Thoracic aorta (tissue), 2 donors: ENCODE measurements at regions not wholly inside any gene's neighbourhood (a gene's known extent, or its start where the extent isn't known, plus 50 kb on each side); places are given as distances from the start of the nearest gene placed in this dataset.

ENCODE experiments used
- ATAC-seq: fragments of 150-250 bp; one replicate; pipeline ENCODE4 v1.8.0; 2017; ENCODE audit warnings: low read depth; ENCODE audit not compliant: insufficient number of reproducible peaks, low FRiP score
- DNase-seq: peaks from one replicate; pipeline ENCODE4 v3.0.0-alpha.2; 2020; ENCODE audit warnings: low spot score
- H3K27ac ChIP-seq, 2 donors: fragments of 200-600 bp; sonication (generic); 1 replicate in 1 of 2; 2 replicates in 1 of 2; pipeline ENCODE4 v1.5.1; 2016; ENCODE audit warnings: mild to moderate bottlenecking in 2 of 2, moderate library complexity in 2 of 2
- H3K27me3 ChIP-seq: fragments of 200-600 bp; sonication (generic); replicated peaks from 2 replicates; pipeline ENCODE4 v1.6.0; 2016; ENCODE audit warnings: mild to moderate bottlenecking; ENCODE audit not compliant: insufficient read depth
- H3K36me3 ChIP-seq: fragments of 200-600 bp; sonication (generic); one replicate; pipeline ENCODE4 v1.5.1; 2016
- H3K4me1 ChIP-seq, 2 donors: fragments of 200-600 bp; sonication (generic); 1 replicate in 1 of 2; 2 replicates in 1 of 2; pipeline versions ENCODE4 v1.5.1 to v1.6.0; 2016; ENCODE audit warnings: low read depth in 2 of 2, mild to moderate bottlenecking in 1 of 2; ENCODE audit not compliant: control insufficient read depth in 1 of 2
- H3K4me3 ChIP-seq: fragments of 200-600 bp; sonication (generic); 2 replicates; pipeline ENCODE4 v1.5.1; 2016; ENCODE audit warnings: mild to moderate bottlenecking
- H3K9me3 ChIP-seq: fragments of 200-600 bp; sonication (generic); 2 replicates; pipeline ENCODE4 v1.5.1; 2016
- TF ChIP-seq, protein P1 (sequence below): fragments of 200-600 bp; sonication (generic); IDR thresholded peaks from one replicate; pipeline ENCODE4 v1.5.1; 2019; ENCODE audit warnings: antibody characterized with exemption

DNA sequence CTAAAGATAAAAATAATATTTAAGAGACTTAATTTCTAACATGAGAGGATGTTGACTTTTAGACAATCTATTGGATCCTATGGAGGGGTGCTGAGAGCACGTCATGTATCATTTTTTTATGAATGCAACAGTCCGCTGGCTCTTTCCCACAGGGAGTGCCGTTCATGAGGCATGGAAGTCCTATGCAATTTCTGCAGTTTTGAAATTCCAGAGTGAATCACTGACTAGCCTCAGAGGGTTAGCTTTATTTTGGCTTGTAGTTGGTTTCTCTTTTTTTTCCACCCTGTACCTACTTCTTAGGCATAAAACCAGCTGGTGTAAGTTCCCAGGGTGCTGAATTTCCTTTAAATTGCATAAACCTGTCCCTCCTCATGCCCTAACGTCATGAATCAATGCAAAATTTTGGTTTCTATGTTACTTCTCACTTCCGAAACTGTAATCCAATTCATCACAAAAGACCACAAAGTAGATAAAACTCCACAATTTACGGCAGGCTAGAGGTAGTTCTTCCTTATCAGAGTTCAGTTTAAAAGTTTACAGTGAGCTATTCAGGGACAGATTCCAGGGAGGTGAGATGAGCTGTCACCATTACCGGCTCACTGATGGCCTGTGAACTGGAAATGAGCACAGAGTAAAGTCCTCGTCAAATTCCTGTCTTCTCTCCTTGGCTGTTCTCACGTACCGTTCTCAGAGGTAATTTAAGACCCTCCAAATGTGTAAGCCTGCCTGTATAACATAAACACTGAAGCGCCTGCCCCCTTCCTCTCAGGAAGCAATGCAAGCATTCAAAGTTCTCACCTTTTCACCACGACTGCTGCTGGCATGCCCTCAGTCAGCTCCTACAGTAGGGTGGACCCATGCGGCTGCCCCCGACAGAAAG lies 216.6 kb upstream of the SLC10A2 start:
- H3K36me3 ChIP-seq: no peaks in the 10 kb centered on the region
- H3K27ac ChIP-seq: no peak overlapping the region
- no peaks in the 10 kb centered on the region for H3K27me3 ChIP-seq
- no peak overlapping the region for H3K4me3 ChIP-seq
- TF ChIP-seq, protein P1, sequence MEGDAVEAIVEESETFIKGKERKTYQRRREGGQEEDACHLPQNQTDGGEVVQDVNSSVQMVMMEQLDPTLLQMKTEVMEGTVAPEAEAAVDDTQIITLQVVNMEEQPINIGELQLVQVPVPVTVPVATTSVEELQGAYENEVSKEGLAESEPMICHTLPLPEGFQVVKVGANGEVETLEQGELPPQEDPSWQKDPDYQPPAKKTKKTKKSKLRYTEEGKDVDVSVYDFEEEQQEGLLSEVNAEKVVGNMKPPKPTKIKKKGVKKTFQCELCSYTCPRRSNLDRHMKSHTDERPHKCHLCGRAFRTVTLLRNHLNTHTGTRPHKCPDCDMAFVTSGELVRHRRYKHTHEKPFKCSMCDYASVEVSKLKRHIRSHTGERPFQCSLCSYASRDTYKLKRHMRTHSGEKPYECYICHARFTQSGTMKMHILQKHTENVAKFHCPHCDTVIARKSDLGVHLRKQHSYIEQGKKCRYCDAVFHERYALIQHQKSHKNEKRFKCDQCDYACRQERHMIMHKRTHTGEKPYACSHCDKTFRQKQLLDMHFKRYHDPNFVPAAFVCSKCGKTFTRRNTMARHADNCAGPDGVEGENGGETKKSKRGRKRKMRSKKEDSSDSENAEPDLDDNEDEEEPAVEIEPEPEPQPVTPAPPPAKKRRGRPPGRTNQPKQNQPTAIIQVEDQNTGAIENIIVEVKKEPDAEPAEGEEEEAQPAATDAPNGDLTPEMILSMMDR: no peak
- no peaks in the 10 kb centered on the region for H3K4me1 ChIP-seq
- ATAC-seq: no peak
- DNase-seq: no peak
- H3K9me3 ChIP-seq: no peaks in the 10 kb centered on the region

DNA sequence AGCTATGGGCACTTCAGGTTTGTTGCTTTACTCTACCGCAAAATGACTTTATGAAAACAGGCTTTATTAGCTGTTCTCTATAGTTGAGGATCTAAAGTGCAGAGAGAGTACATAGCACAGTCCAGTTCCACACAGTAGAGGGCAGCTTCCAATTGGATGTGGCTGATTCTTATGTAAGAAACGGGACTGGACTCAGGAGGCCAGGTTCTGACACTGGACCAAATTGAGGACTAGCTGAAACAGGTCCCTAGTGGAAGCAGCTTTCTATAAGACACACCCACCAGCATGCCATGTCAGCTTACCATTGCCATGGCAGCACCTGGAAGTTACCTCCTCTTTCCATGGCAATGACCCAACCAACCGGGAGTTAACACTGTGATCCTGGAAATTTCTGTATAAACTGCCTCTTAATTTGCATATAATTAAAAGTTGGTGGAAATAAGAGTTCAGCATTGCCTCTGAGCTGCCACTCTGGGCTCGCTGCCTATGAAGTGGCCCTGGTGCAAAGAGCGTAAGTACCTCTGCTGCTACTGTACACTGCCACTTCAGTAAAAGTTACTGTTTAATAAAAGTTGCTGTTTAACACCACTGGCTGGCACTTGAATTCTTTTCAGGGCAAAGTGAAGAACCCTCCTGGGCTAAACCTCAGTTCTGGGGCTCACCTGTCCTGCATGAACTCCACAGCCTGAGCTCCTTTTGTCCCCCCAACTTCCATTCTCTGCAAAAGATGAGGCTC lies 211.9 kb upstream of the SLC10A2 start:
- ATAC-seq (no peak), DNase-seq (no peak)
- H3K36me3 ChIP-seq: no peaks in the 10 kb centered on the region
- H3K4me1 ChIP-seq: no peaks in the 10 kb centered on the region
- no peak overlapping the region for H3K4me3 ChIP-seq
- TF ChIP-seq, protein P1: no peak
- no peaks in the 10 kb centered on the region for H3K9me3 ChIP-seq
- no peaks in the 10 kb centered on the region for H3K27me3 ChIP-seq
- no peak overlapping the region for H3K27ac ChIP-seq

DNA sequence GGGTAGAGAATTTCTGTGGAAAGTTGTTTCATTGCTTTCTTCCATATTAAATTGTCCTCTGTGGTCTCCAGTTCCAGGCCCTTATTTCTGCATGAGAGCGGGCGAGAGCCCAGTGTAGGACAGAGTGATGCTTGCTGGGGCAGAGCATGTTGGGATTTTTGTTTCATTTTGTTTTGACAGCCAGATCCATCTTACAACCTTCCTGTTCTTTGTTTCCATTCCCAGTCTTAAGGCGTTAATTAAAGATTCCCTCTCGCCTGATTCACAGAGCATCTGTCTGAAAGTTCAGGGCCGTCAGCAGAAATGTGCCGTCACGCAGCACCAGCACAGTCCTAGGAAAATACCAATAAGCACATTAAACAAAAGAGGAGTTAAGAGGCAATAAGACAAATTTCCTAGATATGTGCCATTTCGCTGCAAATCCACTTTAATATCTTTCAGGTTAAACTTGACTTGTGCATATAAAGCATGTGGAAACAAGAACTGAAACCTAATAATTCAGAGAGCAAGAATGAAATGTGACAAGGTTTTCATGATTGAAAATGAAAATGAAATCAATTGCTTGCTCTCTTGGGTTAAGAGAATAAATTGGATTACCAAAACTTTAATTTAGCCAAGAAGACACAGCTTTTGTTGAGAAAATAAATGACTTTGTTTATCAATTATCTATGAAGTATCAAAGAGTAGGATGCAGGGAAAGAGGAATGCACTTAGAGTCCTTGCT lies 210.7 kb upstream of the SLC10A2 start:
- H3K36me3 ChIP-seq: no peaks in the 10 kb centered on the region
- no peak for DNase-seq
- TF ChIP-seq, protein P1: no peak
- ATAC-seq: no peak
- no peaks in the 10 kb centered on the region for H3K9me3 ChIP-seq
- H3K27ac ChIP-seq: no peak overlapping the region
- no peaks in the 10 kb centered on the region for H3K4me1 ChIP-seq
- H3K4me3 ChIP-seq: no peak overlapping the region
- no peaks in the 10 kb centered on the region for H3K27me3 ChIP-seq

DNA sequence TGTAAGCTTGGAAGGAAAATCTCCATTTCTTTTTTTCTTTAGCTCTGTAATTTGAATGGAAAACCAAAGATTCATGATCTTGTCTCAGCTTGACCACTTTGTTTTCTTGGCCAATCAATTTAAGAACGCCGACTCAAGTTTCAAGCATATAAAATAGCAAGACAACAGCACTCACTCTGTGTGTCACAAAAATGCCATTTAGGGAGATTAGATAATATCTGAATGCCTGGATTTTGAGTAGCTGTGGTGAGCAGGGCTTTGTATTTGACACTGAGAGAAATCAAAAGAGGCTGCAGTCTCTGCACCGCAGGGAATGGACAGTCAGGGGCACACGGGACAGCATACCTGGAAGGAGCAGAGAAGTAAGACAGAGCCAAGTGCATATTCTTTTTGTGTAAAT lies 209.5 kb upstream of the SLC10A2 start:
- H3K4me1 ChIP-seq: no peaks in the 10 kb centered on the region
- TF ChIP-seq, protein P1: no peak
- DNase-seq: no peak
- ATAC-seq: no peak
- H3K27ac ChIP-seq: no peak overlapping the region
- H3K27me3 ChIP-seq: no peaks in the 10 kb centered on the region
- no peaks in the 10 kb centered on the region for H3K36me3 ChIP-seq
- H3K4me3 ChIP-seq: no peak overlapping the region
- H3K9me3 ChIP-seq: no peaks in the 10 kb centered on the region

GRCh38 chr13:103275081-103275480 lies 208.9 kb upstream of the SLC10A2 start:
- no peak for DNase-seq
- H3K36me3 ChIP-seq: no peaks in the 10 kb centered on the region
- H3K4me1 ChIP-seq: no peaks in the 10 kb centered on the region
- no peak overlapping the region for H3K4me3 ChIP-seq
- no peaks in the 10 kb centered on the region for H3K9me3 ChIP-seq
- TF ChIP-seq, protein P1: no peak
- H3K27ac ChIP-seq: no peak overlapping the region
- ATAC-seq: no peak
- H3K27me3 ChIP-seq: no peaks in the 10 kb centered on the region
